Fibroblast of skin of left biceps (primary cell): ENCODE measurements at regions not wholly inside any gene's neighbourhood (a gene's known extent, or its start where the extent isn't known, plus 50 kb on each side); places are given as distances from the start of the nearest gene placed in this dataset.
A peak's percentile ranks its signal among the peaks of the same experiment; 100 is the strongest.
"Not testable (repeated sequence)": the region's sequence is repeated elsewhere in the genome, so short reads cannot be mapped to it uniquely, and the experiment has no call there.

Source experiments
- DNase-seq, 2 experiments: peaks; one replicate each; pipeline ENCODE4 v3.0.0-alpha.2; 2013; ENCODE audit warnings: low read depth in 2 of 2

DNA sequence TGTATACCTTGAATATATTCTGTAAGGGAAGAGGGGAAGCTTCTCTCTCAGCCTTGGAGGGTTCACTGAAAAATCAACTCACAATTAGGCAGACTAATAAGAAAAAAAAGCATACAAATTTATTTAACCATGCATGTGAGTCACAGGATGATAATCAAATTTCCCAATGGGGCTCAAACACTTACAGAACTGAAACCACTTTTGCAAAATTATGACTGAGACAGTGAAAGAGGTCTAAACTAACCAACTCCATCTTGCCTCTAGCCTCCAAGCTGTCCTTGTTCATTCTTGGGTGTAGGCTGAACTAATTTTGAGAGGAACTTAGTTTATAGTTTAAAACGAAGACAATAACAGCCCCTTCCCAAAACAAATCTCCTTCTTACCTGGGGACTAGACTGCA, 618.3 kb upstream of the AUTS2 start:
- no peak for DNase-seq

- DNase-seq: not testable (repeated sequence)
These were observed 617.8 kb upstream of the AUTS2 start for GRCh38 chr7:68980432-68980831.

DNA sequence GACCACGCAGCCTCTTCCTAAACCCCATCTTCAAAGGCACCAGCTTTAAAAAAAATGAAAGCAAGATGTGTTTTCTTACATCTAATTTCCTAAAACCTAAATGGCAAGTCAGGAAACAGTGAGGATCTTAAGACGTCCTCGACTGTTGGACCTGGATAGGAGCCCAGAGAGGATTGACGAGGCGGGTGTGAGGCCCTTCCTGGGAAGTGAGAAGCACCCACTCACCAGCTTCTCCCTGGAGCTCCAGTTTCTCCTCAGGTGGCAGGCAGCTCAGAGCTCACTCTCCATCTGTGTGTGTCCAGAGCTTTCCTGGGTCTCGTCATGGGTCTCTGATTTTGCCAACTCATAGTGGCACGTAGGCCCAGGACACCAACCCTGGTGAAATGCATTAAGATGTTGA, 614.0 kb upstream of the AUTS2 start:
- no peak for DNase-seq

GRCh38 chr7:68994841-68995240, 603.4 kb upstream of the AUTS2 start:
- no peak for DNase-seq

- DNase-seq: no peak
These were observed 600.1 kb upstream of the AUTS2 start for GRCh38 chr7:68998136-68998535.

DNA sequence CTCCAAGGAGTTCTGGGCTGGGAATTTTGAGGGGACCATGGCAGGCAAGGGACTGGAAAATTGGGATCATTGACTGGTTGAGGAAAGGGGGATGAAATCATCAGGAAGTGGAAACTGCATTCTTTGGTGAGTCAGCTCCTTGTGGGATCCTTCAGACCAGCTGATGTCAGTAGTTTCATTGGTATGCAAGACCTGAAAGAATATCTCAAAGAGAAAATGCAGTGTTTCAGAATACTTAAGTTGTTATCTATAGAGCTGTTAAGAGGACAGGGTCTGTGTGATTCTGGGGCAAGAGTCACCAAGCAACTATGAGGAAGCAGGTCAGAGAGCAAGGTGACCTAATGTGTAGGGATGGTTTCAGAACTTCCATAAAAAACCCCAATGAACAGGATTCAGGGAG, 595.9 kb upstream of the AUTS2 start:
- DNase-seq: peak; percentile 58 to 63

GRCh38 chr7:69012149-69012548, 586.1 kb upstream of the AUTS2 start:
- DNase-seq: no peak

DNA sequence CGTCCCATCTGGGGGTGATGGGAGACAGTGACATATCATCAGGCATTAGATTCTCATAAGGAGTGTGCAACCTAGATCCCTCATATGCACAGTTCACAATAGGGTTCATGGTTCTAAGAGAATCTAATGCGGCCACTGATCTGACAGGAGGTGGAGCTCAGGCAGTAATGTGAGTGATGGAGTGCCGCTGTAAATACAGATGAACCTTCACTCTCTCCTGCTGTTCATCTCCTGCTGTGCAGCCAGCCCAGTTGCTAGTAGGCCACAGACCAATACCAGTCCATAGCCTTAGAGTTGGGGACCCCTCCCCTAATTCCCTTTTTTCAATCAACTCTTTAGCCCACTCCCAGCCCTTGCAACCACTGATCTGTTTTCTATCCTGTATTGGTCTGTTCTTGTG, 581.1 kb upstream of the AUTS2 start:
- DNase-seq: no peak

- DNase-seq: no peak
These were observed 580.1 kb upstream of the AUTS2 start for GRCh38 chr7:69018200-69018599.

DNA sequence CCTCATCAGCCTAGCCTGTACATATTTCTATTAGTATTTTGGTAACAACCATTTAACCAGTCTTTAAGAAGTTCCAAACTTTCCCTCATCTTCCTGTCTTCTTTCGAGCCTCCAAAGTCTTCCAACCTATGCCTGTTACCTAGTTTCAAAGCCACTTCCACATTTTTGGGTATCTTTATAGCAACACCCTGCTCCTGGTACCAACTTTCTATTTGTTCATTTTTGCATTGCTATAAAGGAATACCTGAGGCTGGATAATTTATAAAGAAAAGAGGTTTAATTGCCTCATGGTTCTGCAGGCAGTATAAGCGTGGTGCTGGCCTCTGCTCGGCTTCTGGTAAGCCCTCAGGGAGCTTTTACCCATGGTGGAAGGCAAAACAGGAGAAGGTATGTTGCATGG, 578.8 kb upstream of the AUTS2 start:
- DNase-seq: no peak

GRCh38 chr7:69020536-69020935, 577.7 kb upstream of the AUTS2 start:
- no peak for DNase-seq

DNA sequence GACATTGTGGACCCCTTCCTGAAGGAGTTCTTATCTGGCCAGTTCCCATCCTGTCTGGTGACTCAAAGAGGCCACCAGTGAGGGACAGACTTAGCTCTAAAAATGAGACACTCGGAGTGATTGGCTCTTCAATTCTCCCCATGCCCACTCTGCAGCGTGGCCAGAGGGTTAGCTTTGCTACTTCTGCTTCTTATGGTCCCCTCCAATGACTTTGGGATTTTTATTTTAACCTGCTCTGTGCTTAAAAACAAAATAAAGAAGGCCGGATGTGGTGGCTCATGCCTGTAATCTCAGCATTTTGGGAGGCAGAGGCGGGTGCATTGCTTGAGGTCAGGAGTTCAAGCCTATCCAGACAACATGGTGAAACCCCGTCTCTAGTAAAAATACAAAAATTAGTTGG, 573.0 kb upstream of the AUTS2 start:
- DNase-seq: no peak

DNA sequence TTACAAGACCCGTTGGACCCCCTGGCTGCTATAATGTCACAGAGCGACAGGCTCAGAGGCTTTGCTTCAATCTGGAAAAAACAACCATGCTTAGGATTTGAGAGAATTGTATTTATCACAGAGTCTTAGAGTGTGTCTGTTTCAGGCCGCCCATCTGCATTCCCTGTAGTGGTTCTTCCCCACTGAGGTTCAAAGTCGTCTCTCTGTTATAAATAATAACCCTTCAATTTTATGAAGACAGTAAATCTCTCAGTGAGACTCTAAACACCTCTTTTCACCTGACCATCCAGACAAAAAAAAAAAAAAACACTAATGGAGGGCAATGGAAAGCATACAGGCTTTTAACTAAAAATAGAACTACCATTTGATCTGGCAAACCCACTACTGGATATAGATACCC, 565.4 kb upstream of the AUTS2 start:
- no peak for DNase-seq

- DNase-seq: no peak
These were observed 562.4 kb upstream of the AUTS2 start for GRCh38 chr7:69035826-69036225.

DNA sequence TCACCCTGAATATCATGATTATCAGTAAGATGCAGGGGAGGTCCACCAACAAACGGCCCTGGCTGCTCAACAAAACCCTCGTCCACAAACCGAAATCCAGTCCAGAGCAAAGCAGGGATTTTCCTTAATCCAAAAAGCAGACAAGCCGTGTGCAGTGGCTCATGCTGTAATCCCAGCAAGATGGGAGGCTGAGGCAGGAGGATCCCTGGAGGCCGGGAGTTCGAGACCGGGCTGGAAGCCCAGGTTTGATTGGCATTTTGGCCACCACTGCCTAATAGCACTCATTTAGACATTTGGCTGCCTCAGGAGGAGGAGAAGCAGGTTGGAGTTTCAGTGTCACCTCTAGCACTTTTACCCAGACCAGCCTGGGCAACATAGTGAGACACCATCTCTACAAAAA, 562.0 kb upstream of the AUTS2 start:
- DNase-seq: no peak

GRCh38 chr7:69038915-69039314, 559.4 kb upstream of the AUTS2 start:
- no peak for DNase-seq

- DNase-seq: no peak
These were observed 556.1 kb upstream of the AUTS2 start for GRCh38 chr7:69042138-69042537.

DNA sequence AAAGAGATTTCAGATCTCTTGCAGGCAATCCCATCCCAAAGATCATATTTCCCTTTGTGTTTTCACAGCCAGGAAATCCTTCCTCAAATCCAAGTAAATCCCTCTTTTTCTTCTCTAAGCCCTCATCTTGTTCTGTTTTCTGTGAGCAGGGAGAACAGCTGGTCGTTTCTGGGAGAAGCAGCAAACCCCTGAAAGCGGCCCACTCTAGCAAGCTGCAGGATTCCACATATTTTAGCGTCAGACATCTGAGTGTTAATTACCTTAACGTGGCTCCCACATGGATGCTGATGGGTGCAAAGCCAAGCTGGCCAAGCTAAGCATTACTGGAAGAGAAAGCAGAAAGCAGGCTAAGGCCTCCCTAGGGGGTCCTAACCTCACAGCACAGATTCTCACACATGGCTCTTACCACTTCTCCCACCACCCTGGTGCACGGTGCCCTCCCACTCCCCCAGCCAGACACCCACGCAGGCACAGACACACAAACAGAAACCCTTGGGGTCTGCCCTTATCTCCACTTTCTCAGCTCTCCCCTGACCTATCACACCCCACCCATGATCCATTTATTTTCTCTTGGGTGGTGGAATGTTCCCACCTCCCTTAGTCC, 551.0 kb upstream of the AUTS2 start:
- peak in 1 of 2 experiments; percentile 10 for DNase-seq

- DNase-seq: peak; percentile 4 to 12
These were observed 548.9 kb upstream of the AUTS2 start for GRCh38 chr7:69049326-69049725.

GRCh38 chr7:69052447-69052846, 545.8 kb upstream of the AUTS2 start:
- no peak for DNase-seq

DNA sequence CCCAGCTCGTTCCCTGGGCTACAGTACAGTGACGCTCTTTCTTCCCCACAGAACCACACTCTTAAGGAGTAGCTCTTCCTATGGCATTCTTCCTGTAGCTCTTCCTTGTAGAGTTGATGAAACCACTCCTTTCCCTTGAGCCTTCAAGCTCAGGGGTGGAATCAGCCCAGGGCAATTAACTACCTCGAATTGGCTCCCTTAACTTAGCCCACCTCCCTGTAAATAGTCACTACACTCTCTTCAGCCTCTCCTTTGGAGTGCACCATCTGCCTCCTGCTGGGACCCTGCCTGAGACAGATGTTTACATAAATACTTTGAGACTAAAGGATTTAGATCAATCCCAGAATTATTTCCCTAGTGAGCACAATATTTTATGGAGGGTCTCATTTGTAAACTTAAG, 537.8 kb upstream of the AUTS2 start:
- no peak for DNase-seq

GRCh38 chr7:69062020-69062765, 536.1 kb upstream of the AUTS2 start:
- peak in 1 of 2 experiments; percentile 20 for DNase-seq

DNA sequence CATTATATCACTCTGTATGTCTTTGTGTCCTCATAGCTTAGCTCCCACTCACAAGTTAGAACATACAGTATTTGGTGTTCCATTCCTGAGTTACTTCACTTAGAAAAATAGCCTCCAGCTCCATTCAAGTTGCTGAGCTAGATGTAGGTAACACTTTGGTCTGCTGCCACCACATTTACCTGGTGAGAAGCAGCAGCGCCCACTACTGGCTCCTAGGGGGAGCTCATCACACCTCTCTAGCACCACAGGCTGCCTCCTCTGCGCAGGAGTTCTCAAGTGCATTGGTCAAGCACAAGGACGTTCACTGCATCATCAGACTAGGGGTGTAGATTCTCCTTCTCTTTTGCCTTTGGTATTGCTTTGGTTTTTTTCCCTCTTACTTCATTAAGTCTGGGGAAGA, 530.9 kb upstream of the AUTS2 start:
- DNase-seq: no peak

DNA sequence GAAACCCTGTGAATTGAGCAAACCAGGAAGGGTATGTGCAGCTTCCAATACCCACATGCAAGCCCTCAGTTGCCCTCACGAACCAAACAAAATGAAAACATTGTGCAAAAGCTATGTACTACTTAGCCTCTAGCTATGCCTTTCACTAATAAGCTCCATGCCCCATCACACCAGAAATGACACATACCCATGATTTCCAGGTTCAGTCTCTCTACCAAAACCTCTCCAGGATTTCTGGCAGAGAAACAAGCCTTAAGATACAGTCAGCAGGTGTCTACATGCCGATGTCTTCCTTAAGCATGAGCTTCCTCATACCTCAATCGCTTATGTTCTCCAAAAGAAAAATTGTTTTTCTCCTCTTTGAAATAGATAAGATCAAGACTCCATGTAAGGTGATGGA, 527.8 kb upstream of the AUTS2 start:
- no peak for DNase-seq
